ENCODE measurements at regions not wholly inside any gene's neighbourhood (a gene's known extent, or its start where the extent isn't known, plus 50 kb on each side); places are given as distances from the start of the nearest gene placed in this dataset.
A peak's percentile ranks its signal among the peaks of the same experiment; 100 is the strongest.
"Not testable (repeated sequence)": the region's sequence is repeated elsewhere in the genome, so short reads cannot be mapped to it uniquely, and the experiment has no call there.

DNA sequence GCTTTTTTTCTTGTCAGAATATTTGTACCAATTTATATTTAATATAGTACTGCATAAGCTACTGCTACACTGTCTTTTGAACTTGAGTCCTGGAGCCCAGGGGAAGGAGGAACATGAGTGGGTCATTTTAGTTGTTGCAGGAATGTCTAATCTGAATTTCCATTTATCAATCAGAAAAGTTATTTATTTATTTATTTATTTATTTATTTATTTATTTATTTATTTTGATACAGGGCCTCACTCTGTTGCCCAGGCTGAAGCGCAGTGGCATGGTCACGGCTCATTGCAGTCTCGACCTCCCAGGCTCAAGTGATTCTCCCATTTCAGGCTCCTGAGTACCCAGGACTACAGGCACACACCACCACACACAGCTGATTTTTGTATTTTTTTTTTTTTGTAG, 712.6 kb downstream of the NR2F1-AS1 start:
- DNase-seq (ENCODE audit: low read depth), result no peak

GRCh38 chr5:92864591-92864990, 716.4 kb downstream of the NR2F1-AS1 start:
- DNase-seq (ENCODE audit: low read depth), result no peak

DNA sequence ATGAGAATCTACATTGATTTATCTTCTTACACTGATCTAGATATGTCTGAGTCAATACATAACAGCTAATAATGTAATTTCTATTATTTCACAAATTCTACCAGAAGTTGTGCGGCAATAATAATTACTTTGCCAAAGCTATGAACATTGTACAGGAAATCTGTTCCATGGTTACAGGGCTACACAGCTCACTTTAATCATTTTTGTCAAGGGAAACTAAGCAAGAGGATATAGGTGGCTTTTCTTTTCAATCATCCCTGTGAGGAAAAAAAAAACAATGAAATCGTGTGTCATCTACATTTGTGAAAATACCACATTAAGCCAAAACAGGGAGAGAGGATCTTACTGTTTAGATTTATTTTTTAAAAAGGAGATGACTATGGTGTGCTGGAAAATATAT, 717.4 kb downstream of the NR2F1-AS1 start:
- DNase-seq (ENCODE audit: low read depth), result no peak

DNA sequence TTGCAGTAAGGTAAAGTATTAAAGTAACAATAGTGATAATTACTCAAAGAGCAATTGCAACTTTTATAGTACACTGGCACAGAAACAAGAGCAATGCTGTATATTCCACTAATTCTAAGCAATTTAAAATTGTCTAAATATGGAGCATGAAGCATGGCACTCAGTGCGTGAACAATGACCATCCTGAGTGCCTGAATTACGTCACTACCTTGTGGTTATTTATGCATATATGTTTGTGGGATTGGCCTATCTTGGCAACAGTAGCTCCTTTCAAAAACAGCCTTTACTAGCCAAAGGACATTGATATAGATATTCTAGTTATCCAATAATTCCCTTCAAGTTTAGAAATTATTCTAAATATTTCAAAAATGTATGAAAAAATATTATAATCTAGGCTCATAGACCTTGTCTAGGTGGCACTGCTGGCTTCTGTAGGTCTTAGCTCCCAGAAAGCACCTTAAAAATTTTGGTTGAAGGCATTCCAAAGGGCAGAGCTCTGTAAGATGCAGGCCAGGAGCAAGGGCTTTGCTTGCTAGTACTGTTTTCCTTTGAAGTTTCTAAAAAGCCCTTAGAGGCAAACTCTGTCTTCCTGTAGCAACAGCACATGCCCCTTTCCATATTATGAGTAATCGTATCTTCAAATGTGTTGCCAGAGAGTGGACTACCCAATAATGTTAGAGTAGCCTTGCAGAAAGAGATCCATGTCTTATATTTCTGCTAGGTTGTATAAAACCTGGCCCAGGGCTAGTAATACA, 719.3 kb downstream of the NR2F1-AS1 start:
- DNase-seq (ENCODE audit: low read depth), result no peak

- no peak for DNase-seq (ENCODE audit: low read depth)
Observed at GRCh38 chr5:92860061-92860460, 721.0 kb downstream of the NR2F1-AS1 start.

DNA sequence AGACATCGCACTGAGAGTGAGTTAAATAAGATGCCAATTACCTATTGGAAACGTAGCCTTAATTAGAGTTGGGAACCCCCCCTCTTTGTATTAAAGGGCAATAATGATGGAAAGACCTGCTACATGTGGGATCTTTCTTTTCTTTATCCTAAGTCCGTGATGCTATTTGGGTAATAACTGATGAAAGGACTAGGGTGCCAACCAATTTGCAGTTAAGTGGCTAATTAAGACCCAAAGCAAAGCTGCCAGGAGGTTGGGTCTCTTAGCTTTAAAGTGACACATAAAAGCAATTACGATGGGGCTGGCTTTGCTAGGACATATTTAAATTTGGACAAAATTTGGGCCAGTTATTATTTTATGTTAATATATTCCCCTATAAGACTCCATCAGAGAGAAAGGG, 728.8 kb downstream of the NR2F1-AS1 start:
- no peak for DNase-seq (ENCODE audit: low read depth)

DNA sequence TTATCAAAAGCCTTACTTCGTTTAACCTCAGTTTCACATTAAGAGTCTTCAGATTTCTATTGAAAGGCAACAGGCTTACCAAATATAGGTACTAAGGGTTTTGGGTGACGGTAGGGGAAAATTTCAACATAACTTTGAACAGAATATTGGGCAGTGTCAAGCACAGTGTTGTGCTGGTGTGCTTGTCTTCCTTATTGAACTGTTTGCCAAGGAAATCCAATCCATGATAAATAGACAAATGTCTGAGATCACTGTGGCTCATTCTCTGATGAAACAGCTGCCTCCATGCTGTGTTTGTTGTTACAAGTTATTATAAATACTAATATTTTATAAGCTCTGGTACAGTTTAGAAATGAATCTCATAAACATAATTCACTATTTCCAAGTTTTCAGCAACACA, 730.1 kb downstream of the NR2F1-AS1 start:
- DNase-seq (ENCODE audit: low read depth), result no peak

DNA sequence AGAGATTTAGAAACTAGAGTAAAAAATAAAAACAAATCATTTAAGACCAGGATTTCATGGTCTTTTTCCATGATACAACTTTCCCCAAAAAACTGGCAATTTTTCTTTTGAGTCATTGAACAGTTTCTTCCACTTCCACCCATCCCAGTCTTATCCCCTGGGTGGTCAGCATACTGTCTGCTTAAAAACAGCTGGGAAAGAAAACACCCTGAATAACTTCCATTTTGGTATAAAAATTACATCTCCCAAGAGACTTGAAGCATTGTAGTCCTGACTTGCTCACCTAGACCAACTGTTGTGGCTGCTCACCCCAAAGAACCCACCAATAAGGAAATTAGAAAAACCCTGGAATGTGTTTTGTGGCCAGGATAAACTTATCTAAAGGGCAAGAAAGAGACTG, 731.3 kb downstream of the NR2F1-AS1 start:
- DNase-seq (ENCODE audit: low read depth), result no peak

- no peak for DNase-seq (ENCODE audit: low read depth)
Observed at GRCh38 chr5:92841604-92842155, 739.3 kb downstream of the NR2F1-AS1 start.

- no peak for DNase-seq (ENCODE audit: low read depth)
Observed at GRCh38 chr5:92838253-92838652, 742.8 kb downstream of the NR2F1-AS1 start.

DNA sequence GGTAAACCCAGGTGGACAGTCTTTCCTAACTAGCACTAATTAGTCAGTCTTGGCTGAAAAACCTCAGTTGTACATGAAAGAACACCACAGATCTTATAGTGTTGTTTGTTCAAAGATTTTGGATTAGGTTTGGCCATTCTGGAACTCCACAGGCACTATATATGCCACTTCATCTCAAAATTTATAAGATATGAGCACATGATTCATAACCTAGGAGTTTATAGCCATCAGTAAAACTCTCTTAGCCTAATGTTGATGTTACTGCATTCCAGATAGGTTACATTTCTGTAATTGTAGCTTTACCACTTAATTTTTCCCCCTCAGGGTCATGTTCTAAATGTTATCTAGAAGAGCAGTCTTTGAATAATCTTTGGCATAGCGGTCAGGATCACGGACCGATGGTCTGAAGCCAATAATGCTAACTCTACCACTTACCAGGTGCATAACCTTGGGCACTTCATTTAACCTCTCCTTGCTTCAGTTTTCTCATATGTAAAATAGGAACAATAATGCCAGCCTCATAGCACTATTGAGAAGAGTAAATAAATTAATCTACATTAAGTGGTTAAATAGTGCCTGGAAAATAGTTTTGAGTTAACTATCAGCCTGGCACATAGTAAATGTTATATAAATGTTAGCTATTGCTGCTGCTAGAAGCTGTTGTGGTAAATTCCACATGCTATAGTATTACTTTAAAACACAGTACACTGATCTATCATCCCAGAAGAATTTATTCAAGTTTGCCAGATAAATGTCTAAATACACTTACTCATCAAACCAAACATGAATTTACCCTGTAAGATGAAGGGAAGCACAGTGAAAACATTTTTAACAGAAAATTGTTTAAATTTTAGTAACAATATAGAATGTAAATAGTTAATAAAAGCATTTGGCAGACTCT, 743.9 kb downstream of the NR2F1-AS1 start:
- peak; percentile 39 for DNase-seq (ENCODE audit: low read depth)

GRCh38 chr5:92835712-92836111, 745.3 kb downstream of the NR2F1-AS1 start:
- no peak for DNase-seq (ENCODE audit: low read depth)

DNA sequence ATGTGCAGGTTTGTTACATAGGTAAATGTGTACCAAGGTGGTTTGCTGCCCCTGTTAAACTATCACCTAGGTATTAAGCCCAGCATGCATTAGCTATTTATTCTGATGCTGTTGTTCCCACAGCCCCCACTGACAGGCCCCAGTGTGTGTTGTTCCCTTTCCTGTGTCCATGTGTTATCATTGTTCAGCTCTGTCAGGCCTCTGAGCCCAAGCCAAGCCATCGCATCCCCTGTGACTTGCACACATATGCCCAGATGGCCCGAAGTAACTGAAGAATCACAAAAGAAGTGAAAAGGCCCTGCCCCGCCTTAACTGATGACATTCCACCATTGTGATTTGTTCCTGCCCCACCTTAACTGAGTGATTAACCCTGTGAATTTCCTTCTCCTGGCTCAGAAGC, 757.5 kb downstream of the NR2F1-AS1 start:
- DNase-seq (ENCODE audit: low read depth), result not testable (repeated sequence)

DNA sequence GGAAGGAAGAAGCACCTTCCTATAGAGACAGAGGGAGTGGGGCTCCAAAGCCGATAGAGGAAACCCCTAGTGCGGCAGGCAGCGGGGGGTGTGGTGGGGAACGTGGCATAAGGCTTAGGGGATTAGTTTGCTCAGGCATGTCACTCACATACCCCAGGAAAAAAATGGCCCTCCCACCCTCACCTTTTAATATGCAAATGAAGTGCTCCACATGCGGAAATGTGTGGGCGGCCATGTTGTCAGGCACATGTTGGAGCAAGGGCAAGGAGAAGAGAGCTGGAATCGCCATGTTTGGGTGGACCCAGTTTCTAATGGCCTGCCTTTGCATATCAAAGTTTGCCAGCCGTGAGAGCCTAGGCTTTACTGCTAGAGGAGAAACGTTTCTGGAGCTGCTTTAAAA, 758.8 kb downstream of the NR2F1-AS1 start:
- no peak for DNase-seq (ENCODE audit: low read depth)

DNA sequence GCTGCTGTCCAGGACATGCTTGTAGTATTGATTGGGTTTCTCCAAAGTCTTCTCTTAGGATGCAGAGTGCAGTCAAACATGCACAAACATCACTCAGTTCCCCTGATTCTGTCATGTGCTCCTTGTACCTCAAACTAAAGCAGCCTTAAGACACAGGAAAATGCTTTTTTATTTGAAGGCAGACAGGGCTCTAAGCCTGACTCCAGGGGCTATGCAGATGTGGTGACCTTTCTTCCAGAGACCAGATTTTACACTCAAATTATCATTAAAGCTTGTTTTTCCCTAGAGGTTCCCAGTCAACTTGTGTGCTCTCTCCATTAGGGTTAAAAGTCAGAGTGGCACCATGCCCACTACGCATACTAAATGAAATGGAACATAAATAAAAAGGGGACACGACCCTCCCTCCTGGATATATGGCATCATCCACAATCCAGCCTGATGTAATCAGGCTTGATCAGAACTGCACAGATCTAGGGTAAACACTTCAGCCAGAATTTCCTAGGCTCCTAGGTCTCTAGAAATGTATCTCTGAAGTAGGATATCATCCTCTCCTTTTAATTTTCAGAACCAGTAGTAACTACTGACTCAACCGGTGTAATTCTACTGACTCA, 771.1 kb downstream of the NR2F1-AS1 start:
- no peak for DNase-seq (ENCODE audit: low read depth)

- no peak for DNase-seq (ENCODE audit: low read depth)
Observed at GRCh38 chr5:92808474-92808873, 772.5 kb downstream of the NR2F1-AS1 start.

GRCh38 chr5:92807085-92807484, 773.9 kb downstream of the NR2F1-AS1 start:
- no peak for DNase-seq (ENCODE audit: low read depth)

- no peak for DNase-seq (ENCODE audit: low read depth)
Observed at GRCh38 chr5:92805446-92805845, 775.6 kb downstream of the NR2F1-AS1 start.

- no peak for DNase-seq (ENCODE audit: low read depth)
Observed at GRCh38 chr5:92801911-92802310, 779.1 kb downstream of the NR2F1-AS1 start.

- peak; percentile 20 for DNase-seq (ENCODE audit: low read depth)
Observed at GRCh38 chr5:92800365-92800764, 780.7 kb downstream of the NR2F1-AS1 start.

DNA sequence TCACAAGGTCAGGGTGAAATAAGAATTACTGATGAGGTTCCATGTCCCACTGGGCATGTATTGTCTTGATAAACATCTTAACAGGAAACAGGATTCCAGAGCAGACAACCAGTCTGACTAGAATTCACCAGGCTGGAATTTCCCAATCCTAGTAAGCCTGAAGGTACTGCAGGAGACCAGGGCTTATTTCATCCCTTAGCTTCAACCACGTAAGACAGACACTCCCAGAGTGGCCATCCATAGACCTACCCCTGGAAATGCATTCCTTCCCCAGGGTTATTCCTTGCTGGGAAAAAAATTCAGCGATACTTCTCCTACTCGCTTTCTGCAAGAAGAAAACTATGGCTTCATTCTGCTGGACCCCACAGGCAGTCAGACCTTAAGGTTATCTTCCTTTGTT, 785.4 kb downstream of the NR2F1-AS1 start:
- no peak for DNase-seq (ENCODE audit: low read depth)

DNA sequence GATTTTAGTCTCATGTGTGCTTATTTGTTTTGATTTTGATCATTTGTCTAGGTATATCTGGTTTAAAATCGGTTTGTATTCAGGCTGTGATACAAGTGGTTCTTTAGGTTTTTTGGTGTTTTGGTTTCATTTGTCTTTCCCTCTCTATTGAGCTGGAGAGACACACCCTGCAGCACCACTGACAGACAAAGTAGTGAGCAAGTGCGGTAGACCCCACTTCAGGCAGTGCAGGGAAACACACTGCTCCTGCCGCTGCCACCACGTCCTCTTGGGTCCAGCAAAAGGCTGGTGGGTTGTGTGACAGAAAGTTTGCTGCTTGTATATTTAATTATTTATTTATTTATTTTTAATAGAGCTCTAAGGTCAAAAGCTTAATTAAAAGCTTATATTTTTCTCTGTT, 801.0 kb downstream of the NR2F1-AS1 start:
- DNase-seq (ENCODE audit: low read depth), result no peak

DNA sequence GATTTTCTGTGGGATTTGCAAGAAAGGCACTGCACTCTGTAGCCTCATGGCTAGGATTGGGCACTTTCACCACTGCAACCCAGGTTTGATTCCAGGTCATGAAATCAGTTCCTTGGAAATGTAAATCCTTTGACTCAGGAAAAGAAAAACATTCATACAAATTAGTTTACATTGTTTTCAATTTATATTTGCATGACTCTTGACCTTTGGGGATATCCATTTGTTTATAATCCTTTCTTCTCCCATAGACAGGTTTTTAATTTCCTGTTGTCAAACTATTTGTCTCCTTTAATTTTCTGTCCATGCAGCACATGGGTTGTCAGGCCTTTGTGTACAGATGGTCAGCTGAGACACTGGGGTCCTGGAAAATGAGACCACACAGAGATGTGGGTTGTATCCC, 801.5 kb downstream of the NR2F1-AS1 start:
- no peak for DNase-seq (ENCODE audit: low read depth)
